Left forelimb (tissue), 1 donor: ENCODE measurements at regions not wholly inside any gene's neighbourhood (a gene's known extent, or its start where the extent isn't known, plus 50 kb on each side); places are given as distances from the start of the nearest gene placed in this dataset.
"Not testable (repeated sequence)": the region's sequence is repeated elsewhere in the genome, so short reads cannot be mapped to it uniquely, and the experiment has no call there.

Experiments
- DNase-seq: peaks from one replicate; pipeline ENCODE4 v3.0.0-alpha.2; 2018; ENCODE audit warnings: low spot score

DNA sequence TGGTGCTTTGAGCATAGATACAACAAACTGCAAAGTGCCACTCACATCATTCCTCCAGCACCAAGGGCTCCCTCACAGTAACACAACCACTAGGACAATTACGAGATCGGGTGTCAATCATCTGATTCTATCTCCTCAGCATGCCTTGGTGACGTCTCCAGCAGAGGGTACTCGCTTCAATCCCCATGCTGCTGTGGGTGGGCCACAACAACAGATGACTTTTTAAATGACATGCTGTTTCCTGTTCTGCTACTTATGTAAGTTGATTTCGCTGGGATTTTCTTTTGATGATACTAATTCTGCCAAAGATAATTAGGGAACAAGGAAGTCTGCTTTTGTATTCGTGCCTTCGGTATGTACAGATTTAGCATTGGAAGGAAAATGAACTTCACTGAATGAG, 1113.0 kb downstream of the BCL11A start:
- no peak for DNase-seq

DNA sequence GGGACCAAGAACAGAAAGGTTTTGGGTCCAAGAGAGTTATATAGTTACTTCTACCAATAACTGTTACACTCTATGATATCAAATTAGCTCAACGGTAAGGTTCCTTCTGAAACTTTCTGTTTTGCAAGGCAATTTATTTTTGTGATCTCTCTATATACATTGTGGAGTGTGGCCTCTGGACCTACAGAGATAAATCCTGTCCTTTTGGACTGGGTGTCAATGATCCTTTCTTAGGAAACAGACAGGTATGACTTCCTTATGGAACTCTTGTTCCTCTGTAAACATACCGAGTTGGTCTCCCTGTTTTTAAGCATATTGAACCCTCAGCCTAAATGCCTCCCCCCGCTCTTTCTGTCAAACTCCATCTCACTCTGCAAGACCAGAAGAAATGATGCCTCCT, 1117.8 kb downstream of the BCL11A start:
- DNase-seq: no peak

DNA sequence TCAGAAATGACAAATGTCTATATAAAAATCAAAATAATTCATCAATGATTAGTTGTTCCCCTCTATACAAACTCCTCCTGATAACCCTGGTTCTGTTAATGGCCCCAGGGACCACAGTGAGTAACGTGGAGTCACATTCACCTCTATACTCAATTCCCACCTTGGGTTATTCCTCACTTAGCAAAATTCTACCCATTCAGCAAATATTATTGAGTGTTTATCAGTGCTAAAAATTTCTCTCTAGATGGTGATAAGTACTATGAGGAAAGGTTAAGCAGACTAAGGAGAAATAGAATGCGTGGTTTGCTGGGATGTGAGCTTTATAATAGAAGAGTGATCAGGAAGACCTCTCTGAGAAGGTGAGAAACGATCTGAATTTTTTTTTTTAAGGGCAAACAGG, 1124.5 kb downstream of the BCL11A start:
- no peak for DNase-seq

DNA sequence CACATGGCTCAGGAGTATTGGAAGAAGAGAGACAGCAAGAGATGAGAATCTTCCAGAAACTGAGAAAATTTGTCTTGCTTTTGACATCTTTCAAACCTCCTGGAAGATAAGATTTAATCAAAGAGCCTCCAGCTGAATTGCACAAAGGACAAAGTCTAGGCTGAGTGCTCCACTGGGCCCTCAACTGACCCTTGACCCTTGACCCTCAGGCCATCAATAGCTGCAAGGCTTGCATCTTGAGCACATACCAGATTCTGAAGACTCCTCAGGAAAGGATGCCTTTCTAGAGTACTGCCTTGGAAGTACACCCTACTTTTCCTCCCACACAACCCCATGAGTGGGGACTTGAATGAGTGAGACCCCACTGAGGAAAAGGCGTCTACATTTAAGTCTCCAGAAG, 1125.5 kb downstream of the BCL11A start:
- DNase-seq: no peak

DNA sequence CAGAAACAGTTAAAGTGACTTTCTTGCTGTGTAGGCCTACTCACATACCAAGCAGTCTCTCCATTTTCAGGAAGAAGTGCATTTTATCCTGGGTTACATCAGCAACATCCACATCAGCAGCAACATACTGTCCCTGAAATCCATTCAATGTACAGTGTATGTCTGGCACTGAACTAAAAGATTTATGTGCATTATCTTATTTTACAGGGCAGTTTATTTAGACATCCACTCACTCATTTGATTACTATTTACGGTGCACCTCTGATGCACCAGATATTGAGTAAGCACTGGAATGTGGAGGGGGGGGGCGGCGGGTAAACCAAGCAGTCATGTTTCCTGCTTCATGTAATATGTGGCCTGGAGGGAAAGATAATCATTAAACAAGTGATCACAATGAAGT, 1128.2 kb downstream of the BCL11A start:
- DNase-seq: no peak

DNA sequence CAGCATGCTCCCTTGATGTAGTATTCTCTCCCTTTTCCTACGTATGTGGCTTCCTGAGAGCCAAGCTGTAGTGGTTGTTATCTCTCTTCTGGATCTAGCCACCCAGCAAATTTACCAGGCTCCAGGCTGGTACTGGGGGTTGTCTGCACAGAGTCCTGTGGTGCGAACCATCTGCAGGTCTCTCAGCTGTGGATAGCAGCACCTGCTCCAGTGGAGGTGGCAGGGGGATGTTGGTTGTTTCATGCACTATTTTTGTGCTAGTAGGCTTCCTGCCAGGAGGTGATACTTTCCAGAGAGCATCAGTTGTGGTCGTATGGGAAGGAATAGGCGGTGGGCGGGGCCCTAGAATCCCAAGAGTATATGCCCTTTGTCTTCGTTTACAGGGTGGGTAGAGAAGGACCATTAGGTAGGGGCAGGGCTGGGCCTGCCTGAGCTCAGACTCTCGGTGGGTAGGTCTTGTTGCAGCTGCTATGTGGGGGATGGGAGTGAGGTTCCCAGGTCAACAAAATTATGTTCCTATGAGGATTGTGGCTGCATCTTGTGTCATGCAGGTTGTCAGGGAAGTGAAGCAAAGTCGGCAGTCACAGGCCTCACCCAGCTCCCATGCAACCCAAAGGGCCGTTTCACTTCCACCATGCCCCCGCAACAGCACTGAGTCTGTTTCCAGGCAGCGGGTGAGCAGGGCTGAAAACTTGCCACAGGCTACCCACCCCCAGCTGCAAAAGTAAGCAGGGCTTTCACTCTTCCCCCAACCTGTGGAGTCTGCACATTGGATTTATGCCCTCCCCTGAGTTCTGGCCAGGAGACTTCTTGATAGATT, 1139.5 kb downstream of the BCL11A start:
- DNase-seq: no peak

DNA sequence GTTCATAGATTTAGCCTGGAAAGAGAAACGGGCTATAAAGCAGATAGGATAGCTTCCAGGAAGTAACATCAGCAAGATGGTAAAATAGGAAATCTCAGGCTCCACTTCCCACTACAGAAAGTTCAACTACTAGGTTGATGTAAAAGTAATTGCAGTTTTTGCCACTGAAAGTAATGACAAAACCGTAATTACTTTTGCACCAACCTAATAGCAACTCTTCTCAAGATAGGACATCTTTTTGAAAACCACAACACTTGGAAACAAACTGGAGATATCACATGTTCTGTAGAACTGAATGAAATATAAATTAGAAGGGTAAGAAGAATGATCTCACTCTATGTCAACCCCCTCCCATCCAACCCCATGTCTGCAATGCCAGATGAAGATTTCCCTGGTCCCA, 1154.3 kb downstream of the BCL11A start:
- no peak for DNase-seq

DNA sequence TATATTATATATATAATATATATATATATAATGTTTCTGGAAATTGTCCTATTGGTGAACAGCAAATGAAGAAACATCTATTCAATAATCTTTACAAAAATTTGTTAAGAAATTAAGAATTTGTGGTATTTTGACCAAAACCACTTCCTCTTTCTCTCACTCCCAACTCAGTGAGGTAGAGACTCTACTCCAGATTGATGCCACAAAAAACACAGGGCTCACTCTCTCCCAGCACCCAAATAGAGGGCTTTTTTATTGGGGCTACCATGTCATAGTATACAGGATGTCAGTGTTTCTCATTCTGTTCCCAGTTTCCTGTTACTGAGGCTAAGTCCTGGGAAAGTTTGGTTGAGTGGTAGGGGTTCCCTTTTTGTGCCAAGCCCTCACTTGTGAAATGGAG, 1155.4 kb downstream of the BCL11A start:
- no peak for DNase-seq

DNA sequence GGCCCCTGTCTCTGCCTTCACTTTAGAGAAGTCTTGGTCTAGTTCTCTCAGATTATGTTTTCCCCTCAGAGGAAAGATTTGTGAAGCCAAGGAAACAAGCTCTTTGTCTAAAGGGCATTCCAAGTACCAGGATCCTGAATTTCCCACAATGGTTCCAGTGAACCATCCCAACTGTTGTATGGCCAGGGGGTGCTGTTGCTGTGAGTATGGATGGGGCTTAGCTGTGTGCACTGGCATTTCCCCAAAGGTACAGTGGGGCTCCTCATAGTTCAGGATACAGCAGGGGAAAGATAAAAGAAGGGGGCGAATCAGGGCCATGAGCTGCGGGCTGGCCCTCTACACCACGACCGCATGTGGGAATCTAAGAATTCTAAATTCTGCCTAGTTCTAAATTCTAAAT, 1154.0 kb upstream of the FANCL start:
- DNase-seq: no peak

DNA sequence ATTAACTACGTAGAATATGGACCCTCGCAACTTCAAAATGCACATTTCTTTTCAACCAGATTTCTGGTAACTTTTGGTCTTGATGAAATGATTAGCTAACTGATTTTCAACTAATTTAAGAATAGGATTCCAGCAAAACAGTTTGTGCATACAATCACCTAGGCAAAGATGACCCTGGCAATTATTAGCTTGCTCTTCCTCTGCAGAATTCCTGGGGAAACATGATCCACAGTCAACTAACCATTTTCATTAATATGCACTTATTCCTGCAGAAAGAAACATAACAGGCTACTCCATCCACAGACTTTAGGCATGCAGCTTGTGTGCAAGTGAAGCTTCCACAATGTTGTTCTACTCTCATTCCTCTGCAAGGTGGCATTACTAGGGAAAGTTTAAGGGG, 1150.8 kb upstream of the FANCL start:
- DNase-seq: no peak

DNA sequence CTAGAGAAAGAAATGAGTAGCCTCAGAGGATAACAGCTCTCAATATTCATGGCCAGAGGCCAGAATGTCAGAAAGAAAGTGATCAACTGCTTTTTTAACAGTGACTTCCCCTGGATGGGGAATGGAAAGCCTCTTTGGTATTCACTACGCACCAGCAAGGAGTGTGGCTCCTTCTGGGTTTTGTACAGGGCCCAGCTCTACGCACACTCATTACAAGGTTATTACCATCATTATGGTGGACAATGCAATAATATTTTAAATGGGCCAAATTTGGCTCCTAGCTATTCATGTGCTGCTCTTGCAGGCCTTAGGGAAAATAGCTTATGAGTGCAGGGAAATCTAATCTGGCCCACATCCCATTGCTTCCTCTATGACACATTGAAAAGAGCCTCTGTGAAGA, 1149.5 kb upstream of the FANCL start:
- no peak for DNase-seq

DNA sequence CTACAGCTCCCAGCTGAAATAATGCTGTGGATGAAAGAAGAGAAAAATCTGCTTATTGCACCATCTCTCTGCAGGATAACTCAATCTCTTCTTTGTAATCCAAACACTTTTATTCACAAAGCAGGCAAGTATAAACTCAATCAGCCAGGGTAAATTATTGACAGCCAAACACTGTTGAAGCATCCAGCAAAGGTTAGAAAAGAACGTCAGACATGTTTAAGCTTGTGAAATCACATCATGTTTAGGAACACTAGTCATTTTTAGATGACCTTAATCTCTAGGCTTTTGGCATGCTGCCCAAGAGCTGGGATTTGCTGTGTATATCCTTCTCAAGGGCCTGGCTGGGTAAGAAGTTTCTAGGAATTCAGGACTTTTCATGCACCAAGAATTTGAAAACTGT, 1148.1 kb upstream of the FANCL start:
- DNase-seq: no peak

DNA sequence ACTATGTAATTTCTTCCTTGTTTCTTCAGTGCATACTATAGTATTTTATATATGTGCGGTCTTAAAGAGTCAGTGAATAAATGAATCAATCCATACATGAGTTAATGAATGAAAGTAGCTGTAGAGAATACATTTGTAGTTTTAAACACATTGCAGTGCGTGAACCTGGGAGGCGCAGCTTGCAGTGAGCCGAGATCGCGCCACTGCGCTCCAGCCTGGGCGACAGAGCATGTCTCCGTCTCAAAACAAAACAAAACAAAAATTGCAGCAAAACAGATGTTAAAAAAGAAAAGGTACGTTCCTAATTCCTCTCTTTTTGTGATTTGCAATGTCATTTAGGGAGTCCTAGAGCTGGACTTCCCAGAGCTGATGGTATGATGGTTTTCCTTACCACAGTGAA, 1144.8 kb upstream of the FANCL start:
- no peak for DNase-seq

DNA sequence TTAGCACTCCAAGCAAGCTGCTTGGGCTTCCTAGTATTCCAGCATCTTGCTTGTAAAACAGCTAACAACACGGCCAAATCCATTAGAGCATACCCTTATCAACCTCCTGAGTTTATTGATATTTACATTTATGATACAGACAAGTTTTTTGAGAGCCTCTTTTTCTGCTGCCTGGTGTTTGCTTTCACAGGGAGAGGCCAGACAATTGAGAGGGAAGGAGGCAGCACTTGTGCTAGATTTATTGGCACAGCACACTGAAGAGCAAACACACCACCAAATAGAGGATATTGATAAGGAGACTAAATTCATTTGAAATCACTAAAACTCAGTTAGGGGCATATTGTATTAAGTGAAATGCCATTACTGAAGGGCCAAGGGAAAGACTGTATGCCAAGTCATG, 1142.3 kb upstream of the FANCL start:
- no peak for DNase-seq

DNA sequence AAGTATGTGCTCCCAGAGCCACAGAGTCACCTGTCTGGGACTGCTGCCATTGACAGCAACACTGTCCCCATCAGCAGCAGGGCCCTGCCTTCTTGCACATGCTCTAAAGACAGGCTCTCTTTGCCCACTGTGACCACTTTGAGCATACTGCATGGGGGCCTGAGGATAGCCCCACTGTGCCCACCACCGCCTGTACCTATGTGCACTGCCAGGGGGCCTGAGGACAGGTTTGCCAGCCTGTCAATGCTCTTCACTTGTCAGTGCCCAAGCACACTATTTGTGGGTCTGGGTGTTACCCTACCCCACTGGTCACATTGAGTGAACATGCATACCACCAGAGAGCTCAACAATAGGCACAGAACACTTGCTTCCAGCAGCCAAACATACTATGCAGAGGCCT, 1137.0 kb upstream of the FANCL start:
- DNase-seq: peak; percentile 62

DNA sequence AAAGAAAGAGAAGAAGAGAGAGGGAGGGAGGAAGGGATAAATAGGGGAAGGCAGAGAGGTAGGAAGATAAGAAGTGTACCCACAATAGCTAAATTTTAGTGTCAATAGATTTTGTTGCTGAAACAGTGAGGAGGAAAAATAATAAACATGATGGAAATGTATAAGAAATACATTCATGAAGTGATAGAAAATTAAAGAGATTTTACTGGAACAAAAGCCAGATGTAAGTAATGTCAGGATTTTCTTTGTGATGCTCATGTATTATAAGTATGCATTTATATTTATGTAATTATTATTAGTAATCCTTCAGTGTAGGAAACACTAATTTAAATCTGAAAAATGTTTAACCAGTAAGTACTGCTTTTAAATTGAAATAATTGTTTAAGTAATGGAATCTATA, 1125.2 kb upstream of the FANCL start:
- no peak for DNase-seq

DNA sequence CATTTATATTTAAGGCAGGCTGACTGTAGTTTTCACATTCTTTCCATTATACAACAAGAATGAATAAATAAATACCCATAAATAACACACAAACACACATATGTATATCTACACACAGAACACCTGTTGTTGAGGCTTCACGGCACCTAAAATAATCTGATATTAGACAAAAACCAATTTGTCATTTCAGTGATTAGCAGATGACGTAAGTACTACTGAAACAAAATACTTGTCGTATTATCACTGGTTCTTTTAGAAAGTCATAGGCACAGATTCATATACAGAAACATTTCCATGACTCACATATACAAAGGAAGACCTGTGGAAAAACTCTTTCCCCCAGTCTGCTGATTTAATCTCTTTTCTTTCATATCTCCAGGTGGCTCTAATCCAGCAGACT, 1113.4 kb upstream of the FANCL start:
- no peak for DNase-seq

DNA sequence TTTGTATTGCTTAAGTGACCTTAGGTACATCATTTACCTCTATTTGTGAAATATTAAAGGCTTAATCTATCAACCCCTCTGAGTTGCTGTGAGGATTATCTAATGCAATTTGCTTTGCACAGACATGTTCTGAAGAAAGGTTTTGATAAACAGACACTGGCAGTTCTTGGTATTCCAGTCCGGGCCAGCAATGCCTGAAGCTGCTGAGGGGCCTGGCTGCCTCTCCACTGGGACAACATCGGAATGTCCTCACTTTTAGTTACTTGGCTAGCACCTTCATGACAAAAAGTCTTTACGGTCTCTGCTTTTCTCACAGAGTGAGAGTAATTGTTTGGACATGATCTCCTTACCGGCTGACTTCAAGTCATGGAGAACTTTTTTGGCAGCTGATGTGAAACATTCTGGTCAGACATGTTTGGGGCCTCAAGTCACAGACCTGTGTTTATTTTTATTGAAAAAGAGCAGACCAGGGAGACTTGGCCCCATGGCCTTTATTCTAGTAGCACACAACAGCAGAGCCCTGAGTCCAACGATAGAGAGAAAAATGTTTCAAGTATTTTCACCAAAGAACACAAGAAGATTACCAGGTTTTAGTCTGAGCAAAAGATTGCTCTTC, 1112.3 kb upstream of the FANCL start:
- DNase-seq: no peak

DNA sequence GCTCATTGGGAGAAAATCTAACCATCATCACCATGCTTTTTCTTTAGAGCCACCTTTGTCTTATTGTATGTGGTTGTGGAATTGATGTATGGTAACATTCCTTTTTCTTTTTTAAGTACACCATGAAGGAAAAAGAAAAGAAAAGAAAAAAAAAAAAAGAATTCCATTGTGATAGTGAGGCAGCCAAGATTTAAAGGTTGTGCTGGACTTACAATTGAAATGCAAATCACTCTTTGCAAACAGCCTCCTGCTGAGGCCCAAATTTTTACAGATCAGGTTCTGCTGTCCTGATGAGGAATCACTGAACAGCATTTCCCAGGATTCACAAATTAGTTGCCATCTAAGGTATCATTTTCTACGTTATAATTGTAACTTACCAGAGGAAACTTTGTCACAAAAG, 1101.0 kb upstream of the FANCL start:
- DNase-seq: no peak

DNA sequence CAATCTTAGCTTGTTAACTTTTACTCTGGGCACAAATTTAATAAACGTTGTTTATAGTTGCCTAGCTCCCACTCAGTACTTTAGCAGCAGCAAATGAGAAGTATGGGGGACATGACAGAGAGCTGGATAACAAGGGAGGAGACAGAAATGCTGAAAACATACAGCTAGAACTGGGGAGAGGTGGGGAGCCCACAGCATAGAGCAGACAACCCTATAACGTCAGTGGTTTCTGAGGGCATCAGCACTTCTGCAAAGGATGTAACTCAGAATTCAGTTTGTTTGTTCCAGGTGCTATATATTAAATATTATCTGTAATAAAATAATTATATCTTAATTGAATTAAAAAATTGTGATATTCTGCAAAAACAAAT, 1098.7 kb upstream of the FANCL start:
- no peak for DNase-seq

DNA sequence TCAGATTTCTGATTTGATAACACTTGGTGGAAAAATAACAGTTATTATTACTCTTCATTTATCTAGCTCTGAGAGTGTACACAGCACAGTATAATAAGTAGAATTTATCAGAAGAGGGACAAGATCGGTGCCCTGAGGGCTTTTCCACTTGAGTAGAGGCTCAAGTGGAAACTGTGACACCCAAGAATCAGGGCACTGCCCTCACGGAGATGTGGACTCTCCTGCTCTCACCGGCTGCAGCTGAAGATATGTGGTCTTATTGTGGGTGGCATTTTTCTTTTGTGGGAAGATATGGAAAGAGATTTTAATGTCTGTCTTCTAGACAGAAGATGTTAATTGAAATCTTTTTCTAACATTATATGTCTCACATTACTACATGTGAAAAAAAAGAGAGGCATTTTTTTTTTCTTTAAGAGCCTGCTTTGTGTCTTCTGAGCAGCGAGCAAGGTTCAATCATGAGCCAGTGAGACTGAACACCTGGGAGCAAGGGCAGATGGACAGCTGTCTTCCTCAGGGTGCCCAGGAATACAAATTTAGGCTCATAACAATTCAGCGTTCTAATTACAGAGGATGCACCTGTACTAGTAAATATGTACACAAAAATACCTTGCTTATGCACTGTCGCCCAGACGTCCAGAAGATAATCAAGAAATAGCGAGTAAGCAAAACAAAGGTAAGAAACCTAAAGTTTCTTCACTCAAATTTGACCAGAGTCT, 1098.2 kb upstream of the FANCL start:
- no peak for DNase-seq

DNA sequence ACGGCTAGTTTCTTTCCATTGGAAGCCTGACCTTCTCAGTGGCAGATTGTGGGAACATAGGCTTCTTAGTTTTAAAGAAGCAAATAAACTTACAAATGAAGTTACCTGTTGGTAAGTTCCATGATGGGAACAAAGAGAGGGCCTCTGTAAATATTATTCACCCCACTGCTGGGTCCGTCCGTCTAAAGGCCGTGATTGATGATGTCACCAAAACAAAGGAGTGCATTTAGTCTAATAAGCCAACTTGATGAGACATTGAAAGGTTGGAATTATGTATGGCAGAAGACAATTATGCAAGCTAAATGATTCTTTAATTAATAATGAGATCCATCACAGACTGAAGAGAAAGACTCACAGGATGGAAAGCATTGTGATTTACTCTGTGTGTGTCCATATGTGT, 1091.9 kb upstream of the FANCL start:
- no peak for DNase-seq

DNA sequence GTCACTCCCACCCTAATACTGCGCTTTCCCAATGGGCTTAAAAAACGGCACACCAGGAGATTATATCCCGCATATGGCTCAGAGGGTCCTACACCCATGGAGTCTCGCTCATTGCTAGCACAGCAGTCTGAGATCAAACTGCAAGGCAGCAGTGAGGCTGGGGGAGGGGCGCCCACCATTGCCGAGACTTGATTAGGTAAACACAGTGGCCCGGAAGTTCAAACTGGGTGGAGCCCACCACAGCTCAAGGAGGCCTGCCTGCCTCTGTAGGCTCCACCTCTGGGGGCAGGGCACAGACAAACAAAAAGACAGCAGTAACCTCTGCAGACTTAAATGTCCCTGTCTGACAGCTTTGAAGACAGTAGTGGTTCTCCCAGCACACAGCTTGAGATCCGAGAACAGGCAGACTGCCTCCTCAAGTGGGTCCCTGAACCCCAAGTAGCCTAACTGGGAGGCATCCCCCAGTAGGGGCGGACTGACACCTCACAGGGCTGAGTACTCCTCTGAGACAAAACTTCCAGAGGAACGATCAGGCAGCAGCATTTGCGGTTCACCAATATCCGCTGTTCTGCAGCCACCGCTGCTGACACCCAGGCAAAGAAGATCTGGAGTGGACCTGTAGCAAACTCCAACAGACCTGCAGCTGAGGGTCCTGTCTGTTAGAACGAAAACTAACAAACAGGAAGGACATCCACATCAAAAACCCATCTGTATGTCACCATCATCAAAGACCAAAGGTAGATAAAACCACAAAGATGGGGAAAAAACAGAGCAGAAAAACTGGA, 1085.6 kb upstream of the FANCL start:
- DNase-seq: not testable (repeated sequence)
